SH-SY5Y (cell line): ENCODE measurements at regions not wholly inside any gene's neighbourhood (a gene's known extent, or its start where the extent isn't known, plus 50 kb on each side); places are given as distances from the start of the nearest gene placed in this dataset.

ENCODE experiments used
- GATA2 ChIP-seq: IDR thresholded peaks from 2 replicates; pipeline ENCODE4 v1.6.1; 2011; ENCODE audit warnings: mild to moderate bottlenecking, low read depth, low read length
- GATA3 ChIP-seq: IDR thresholded peaks from 2 replicates; pipeline ENCODE4 v1.6.1; 2011; ENCODE audit warnings: low read depth, mild to moderate bottlenecking, low read length, moderate library complexity

DNA sequence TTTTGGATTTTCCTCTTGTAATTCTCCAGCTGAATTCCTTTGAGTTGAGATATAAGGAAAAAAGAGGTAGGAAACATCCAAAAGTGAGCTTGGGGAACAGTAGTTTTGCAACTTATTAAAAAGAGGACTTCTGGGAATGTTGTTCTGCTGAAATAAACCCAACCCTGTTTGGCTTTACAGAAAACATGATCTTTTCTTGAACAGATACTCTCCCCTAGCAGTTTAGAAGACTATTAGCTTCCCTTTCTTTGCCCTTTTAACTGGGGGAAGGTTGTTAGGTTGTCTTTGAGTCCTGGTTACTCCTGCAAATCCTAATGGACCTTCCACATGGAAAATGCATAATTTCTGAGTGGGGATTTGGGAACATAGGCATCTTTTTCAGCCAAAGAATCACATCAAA lies 168.7 kb upstream of the RPS23 start:
- no peak for TF ChIP-seq GATA2
- no peak for TF ChIP-seq GATA3
